ENCODE measurements at regions not wholly inside any gene's neighbourhood (a gene's known extent, or its start where the extent isn't known, plus 50 kb on each side); places are given as distances from the start of the nearest gene placed in this dataset.

- Histone ChIP-seq H3K79me2 (ENCODE audit: insufficient read depth) (no peaks in the 10 kb centered on the region), H3K4me1 (ENCODE audit: insufficient read depth) (peaks cover 9% of the 10 kb centered on the region), H3F3A (ENCODE audit: insufficient read depth) (peaks cover 15% of the 10 kb centered on the region), H2AFZ (no peak overlapping the region), H3K36me3 (ENCODE audit: low read depth) (no peaks in the 10 kb centered on the region), H3K4me3 (no peak overlapping the region), H3K9ac (no peak overlapping the region), H3K27me3 (replicated peaks; ENCODE audit: insufficient read depth) (peaks cover 45% of the 10 kb centered on the region), H3K27ac (no peak overlapping the region), H3K9me2 (ENCODE audit: insufficient read depth) (no peaks in the 10 kb centered on the region), H4K20me1 (ENCODE audit: insufficient read depth) (no peaks in the 10 kb centered on the region), H3K4me2 (ENCODE audit: unreplicated experiment) (no peak overlapping the region), H3K9me3 (ENCODE audit: low read depth) (no peaks in the 10 kb centered on the region)
- no peak for DNase-seq
- 39 to 44% methylated on average over 5 of the region's 5 CpGs for WGBS, 2 experiments (ENCODE audit: low coverage in 1 of 2, low lambda C conversion rate in 2 of 2, missing lambda C conversion rate in 2 of 2)
- TF ChIP-seq EZH2 (IDR thresholded peaks at IDR 0.05; ENCODE audit: insufficient read depth, poor library complexity, severe bottlenecking) (no peak), EZH2phosphoT487 (IDR thresholded peaks at IDR 0.05; ENCODE audit: insufficient read depth, low read depth) (no peak)
- in situ Hi-C loops (cut with MboI), result no loop called here
These were observed 91.7 kb downstream of the TBXT start for GRCh38 chr6:166075925-166076324.

- WGBS, 2 experiments (ENCODE audit: low coverage in 1 of 2, low lambda C conversion rate in 2 of 2, missing lambda C conversion rate in 2 of 2), result 0 to 3% methylated on average over 2 of the region's 2 CpGs
- Histone ChIP-seq H3K27ac (no peak overlapping the region), H3K4me3 (no peak overlapping the region), H3K9me2 (ENCODE audit: insufficient read depth) (no peaks in the 10 kb centered on the region), H3K4me1 (ENCODE audit: insufficient read depth) (peaks cover 9% of the 10 kb centered on the region), H3K27me3 (replicated peaks; ENCODE audit: insufficient read depth) (peaks cover 43% of the 10 kb centered on the region), H2AFZ (no peak overlapping the region), H4K20me1 (ENCODE audit: insufficient read depth) (no peaks in the 10 kb centered on the region), H3F3A (ENCODE audit: insufficient read depth) (peaks cover 15% of the 10 kb centered on the region), H3K79me2 (ENCODE audit: insufficient read depth) (no peaks in the 10 kb centered on the region), H3K4me2 (ENCODE audit: unreplicated experiment) (no peak overlapping the region), H3K36me3 (ENCODE audit: low read depth) (no peaks in the 10 kb centered on the region), H3K9me3 (ENCODE audit: low read depth) (no peaks in the 10 kb centered on the region), H3K9ac (no peak overlapping the region)
- no peak for TF ChIP-seq EZH2 (IDR thresholded peaks at IDR 0.05; ENCODE audit: insufficient read depth, poor library complexity, severe bottlenecking)
- TF ChIP-seq EZH2phosphoT487 (IDR thresholded peaks at IDR 0.05; ENCODE audit: insufficient read depth, low read depth), result no peak
- in situ Hi-C loops (cut with MboI), result no loop called here
- DNase-seq, result no peak
These were observed 92.5 kb downstream of the TBXT start for GRCh38 chr6:166075186-166075585.

GRCh38 chr6:166073082-166073481 lies 94.6 kb downstream of the TBXT start:
- Histone ChIP-seq H3F3A (ENCODE audit: insufficient read depth) (peaks cover 8% of the 10 kb centered on the region; the same call in 1 of the 2 replicates), H3K27me3 (replicated peaks; ENCODE audit: insufficient read depth) (peaks cover 40% of the 10 kb centered on the region), H4K20me1 (ENCODE audit: insufficient read depth) (no peaks in the 10 kb centered on the region), H3K9me3 (ENCODE audit: low read depth) (no peaks in the 10 kb centered on the region), H2AFZ (no peak overlapping the region), H3K9ac (no peak overlapping the region), H3K27ac (no peak overlapping the region), H3K4me1 (ENCODE audit: insufficient read depth) (peaks cover 4% of the 10 kb centered on the region), H3K4me3 (no peak overlapping the region), H3K9me2 (ENCODE audit: insufficient read depth) (no peaks in the 10 kb centered on the region), H3K36me3 (ENCODE audit: low read depth) (no peaks in the 10 kb centered on the region), H3K79me2 (ENCODE audit: insufficient read depth) (no peaks in the 10 kb centered on the region), H3K4me2 (ENCODE audit: unreplicated experiment) (no peak overlapping the region)
- WGBS, 2 experiments (ENCODE audit: low coverage in 1 of 2, low lambda C conversion rate in 2 of 2, missing lambda C conversion rate in 2 of 2), result 76 to 78% methylated on average over 9 of the region's 9 CpGs
- in situ Hi-C loops (cut with MboI), result no loop called here
- DNase-seq, result no peak
- TF ChIP-seq EZH2 (IDR thresholded peaks at IDR 0.05; ENCODE audit: insufficient read depth, poor library complexity, severe bottlenecking) (no peak), EZH2phosphoT487 (IDR thresholded peaks at IDR 0.05; ENCODE audit: insufficient read depth, low read depth) (no peak)

- no peaks in the 10 kb centered on the region for H3K9me2 ChIP-seq (ENCODE audit: insufficient read depth)
- no peak for TF ChIP-seq EZH2 (IDR thresholded peaks at IDR 0.05; ENCODE audit: insufficient read depth, poor library complexity, severe bottlenecking)
- TF ChIP-seq EZH2phosphoT487 (IDR thresholded peaks at IDR 0.05; ENCODE audit: insufficient read depth, low read depth), result no peak
- 74 to 85% methylated on average over 3 of the region's 3 CpGs for WGBS, 2 experiments (ENCODE audit: low coverage in 1 of 2, low lambda C conversion rate in 2 of 2, missing lambda C conversion rate in 2 of 2)
- H3K9ac ChIP-seq, result no peak overlapping the region
- peaks cover 22% of the 10 kb centered on the region for H3K27me3 ChIP-seq (replicated peaks; ENCODE audit: insufficient read depth)
- H3K4me3 ChIP-seq, result no peak overlapping the region
- no peaks in the 10 kb centered on the region for H3F3A ChIP-seq (ENCODE audit: insufficient read depth)
- no peaks in the 10 kb centered on the region for H3K36me3 ChIP-seq (ENCODE audit: low read depth)
- in situ Hi-C loops (cut with MboI), result no loop called here
- no peak overlapping the region for H3K27ac ChIP-seq
- no peaks in the 10 kb centered on the region for H3K4me1 ChIP-seq (ENCODE audit: insufficient read depth)
- no peaks in the 10 kb centered on the region for H4K20me1 ChIP-seq (ENCODE audit: insufficient read depth)
- no peak for DNase-seq
- H3K9me3 ChIP-seq (ENCODE audit: low read depth), result no peaks in the 10 kb centered on the region
- no peaks in the 10 kb centered on the region for H3K79me2 ChIP-seq (ENCODE audit: insufficient read depth)
- H2AFZ ChIP-seq, result no peak overlapping the region
- no peak overlapping the region for H3K4me2 ChIP-seq (ENCODE audit: unreplicated experiment)
These were observed 98.9 kb downstream of the TBXT start for GRCh38 chr6:166068768-166069167.
